CD4-positive, alpha-beta memory T cell (primary cell): ENCODE measurements at regions not wholly inside any gene's neighbourhood (a gene's known extent, or its start where the extent isn't known, plus 50 kb on each side); places are given as distances from the start of the nearest gene placed in this dataset.

Source experiments
- CTCF ChIA-PET: fragments of 350-600 bp; sonication (Branson Sonifier 250); formaldehyde crosslinking; loops from one replicate; lab custom pipeline; 2021; ENCODE audit warnings: inconsistent platforms; ENCODE audit not compliant: partially characterized antibody; lab: Charles Lee
- POLR2A ChIA-PET: fragments of 350-600 bp; sonication (Branson Sonifier 250); formaldehyde crosslinking; loops from one replicate; lab custom pipeline; 2021; ENCODE audit not compliant: partially characterized antibody; lab: Charles Lee
- DNase-seq, 5 donors: peaks; one replicate each; pipeline versions ENCODE4 v3.0.0 to v3.0.0-alpha.2; 2020 to 2022; ENCODE audit warnings: mixed read lengths in 1 of 5
- H3K27ac ChIP-seq: one replicate; pipeline ENCODE4 v1.7.0; 2013; ENCODE audit warnings: low read depth, low read length
- H3K27me3 ChIP-seq: 2 replicates; pipeline ENCODE4 v1.7.0; 2013; ENCODE audit warnings: mild to moderate bottlenecking, low read length, moderate library complexity; ENCODE audit not compliant: insufficient read depth
- H3K36me3 ChIP-seq: 2 replicates; pipeline ENCODE4 v1.7.0; 2013; ENCODE audit warnings: mild to moderate bottlenecking, low read length, moderate library complexity; ENCODE audit not compliant: insufficient read depth
- H3K4me1 ChIP-seq: 2 replicates; pipeline ENCODE4 v1.7.0; 2013; ENCODE audit warnings: mild to moderate bottlenecking, low read length, moderate library complexity; ENCODE audit not compliant: insufficient read depth
- H3K4me3 ChIP-seq, 2 donors: one replicate each; pipeline ENCODE4 v1.7.0; 2013; ENCODE audit warnings: low read length in 2 of 2, mild to moderate bottlenecking in 1 of 2
- H3K9me3 ChIP-seq, 2 donors: one replicate each; pipeline ENCODE4 v1.7.0; 2013; ENCODE audit warnings: low read length in 2 of 2, control low read depth in 1 of 2; ENCODE audit not compliant: control insufficient read depth in 1 of 2
- H3K27ac Mint-ChIP-seq, 7 donors: one replicate each; pipeline ENCODE4 v1.8.0; 2020 to 2021; ENCODE audit warnings: mixed read lengths in 7 of 7, mild to moderate bottlenecking in 6 of 7, inconsistent platforms in 3 of 7, moderate library complexity in 3 of 7
- H3K27me3 Mint-ChIP-seq, 2 donors: one replicate each; pipeline ENCODE4 v1.8.0; 2020 to 2021; ENCODE audit warnings: mixed read lengths in 2 of 2
- H3K36me3 Mint-ChIP-seq, 2 donors: one replicate each; pipeline ENCODE4 v1.8.0; 2020 to 2021; ENCODE audit warnings: mixed read lengths in 2 of 2, inconsistent platforms in 1 of 2, mild to moderate bottlenecking in 1 of 2
- H3K4me1 Mint-ChIP-seq, 4 donors: one replicate each; pipeline ENCODE4 v1.8.0; 2020 to 2021; ENCODE audit warnings: mixed read lengths in 4 of 4, mild to moderate bottlenecking in 1 of 4
- H3K4me3 Mint-ChIP-seq, 8 donors: one replicate each; pipeline ENCODE4 v1.8.0; 2020 to 2021; ENCODE audit warnings: mixed read lengths in 8 of 8, mild to moderate bottlenecking in 7 of 8, moderate library complexity in 6 of 8, inconsistent platforms in 3 of 8
- H3K9me3 Mint-ChIP-seq, 8 donors: one replicate each; pipeline ENCODE4 v1.8.0; 2020 to 2021; ENCODE audit warnings: mixed read lengths in 8 of 8, mild to moderate bottlenecking in 5 of 8, inconsistent platforms in 3 of 8, moderate library complexity in 1 of 8
- intact Hi-C: fragments of 100-400 bp; cut with micrococcal nuclease; formaldehyde crosslinking; loops from one replicate; pipeline ENCODE4 v1.15.1; 2023

DNA sequence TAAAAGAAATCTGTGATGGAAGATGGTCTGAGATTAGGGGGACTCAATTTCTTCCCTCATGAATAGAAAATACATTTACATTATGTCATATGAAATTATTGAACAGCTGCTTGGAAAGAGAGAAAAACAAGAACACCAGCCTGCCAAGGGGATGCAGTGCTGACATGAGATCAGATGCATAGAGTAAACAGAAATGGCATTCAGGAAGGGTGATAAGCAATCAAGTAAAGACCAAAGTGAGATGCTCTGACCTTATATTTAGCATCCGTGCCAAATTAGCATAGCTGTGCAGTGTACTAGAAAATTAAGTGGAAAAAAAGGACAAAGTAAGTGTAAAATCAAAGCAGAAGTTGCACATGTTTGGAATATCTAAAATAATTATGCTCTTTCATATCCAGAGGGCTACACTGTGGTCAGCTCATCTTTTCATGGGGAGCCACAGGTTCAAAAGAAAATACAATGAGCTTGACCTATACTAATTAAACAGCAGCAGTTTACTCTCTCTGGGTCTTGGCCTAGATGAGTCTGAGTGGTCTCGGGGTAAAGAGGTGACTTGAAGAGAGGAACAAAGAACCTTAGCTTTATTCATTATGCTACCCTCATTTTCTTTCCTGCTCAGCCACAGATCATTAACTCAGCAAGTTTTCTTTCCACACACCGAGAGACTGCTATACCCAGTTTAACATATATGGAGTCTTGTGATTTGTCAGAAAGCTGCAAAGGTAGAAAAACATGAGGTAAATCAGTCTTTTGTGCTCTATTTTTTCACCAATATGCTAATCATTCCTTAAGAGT lies 359.4 kb upstream of the FOXG1 start:
- Mint-ChIP-seq H3K27me3 (no peaks in the 10 kb centered on the region), H3K36me3 (no peaks in the 10 kb centered on the region), H3K27ac (no peak overlapping the region), H3K4me3 (no peak overlapping the region), H3K4me1 (no peaks in the 10 kb centered on the region), H3K9me3 (peaks cover 1 to 25% (median 10%) of the 10 kb centered on the region in 8 donors)
- CTCF ChIA-PET, result interaction anchor here (1.1 kb wide), 1 partner anchor 9 kb away, joined by 4 read pairs; no protein-coding TSS in a partner anchor
- Histone ChIP-seq H3K9me3 (no peaks in the 10 kb centered on the region), H3K36me3 (no peaks in the 10 kb centered on the region), H3K4me1 (no peaks in the 10 kb centered on the region), H3K27ac (no peak overlapping the region), H3K4me3 (no peak overlapping the region), H3K27me3 (no peaks in the 10 kb centered on the region)
- intact Hi-C loops, result no loop called here
- POLR2A ChIA-PET, result no interaction called here
- DNase-seq, result no peak

GRCh38 chr14:28407996-28408395 lies 358.6 kb upstream of the FOXG1 start:
- Histone ChIP-seq H3K4me1 (no peaks in the 10 kb centered on the region), H3K36me3 (no peaks in the 10 kb centered on the region), H3K9me3 (no peaks in the 10 kb centered on the region), H3K4me3 (no peak overlapping the region), H3K27ac (no peak overlapping the region), H3K27me3 (no peaks in the 10 kb centered on the region)
- no peak for DNase-seq
- H3K9me3 Mint-ChIP-seq, result peaks cover 1 to 28% (median 11%) of the 10 kb centered on the region in 8 donors
- no peak overlapping the region for H3K4me3 Mint-ChIP-seq
- no peak overlapping the region for H3K27ac Mint-ChIP-seq
- H3K36me3 Mint-ChIP-seq, result no peaks in the 10 kb centered on the region
- H3K27me3 Mint-ChIP-seq, result no peaks in the 10 kb centered on the region
- no peaks in the 10 kb centered on the region for H3K4me1 Mint-ChIP-seq
- intact Hi-C loops, result no loop called here
- ChIA-PET POLR2A (no interaction called here), CTCF (interaction anchor here (1.1 kb wide), 1 partner anchor 9 kb away, joined by 4 read pairs; no protein-coding TSS in a partner anchor)

DNA sequence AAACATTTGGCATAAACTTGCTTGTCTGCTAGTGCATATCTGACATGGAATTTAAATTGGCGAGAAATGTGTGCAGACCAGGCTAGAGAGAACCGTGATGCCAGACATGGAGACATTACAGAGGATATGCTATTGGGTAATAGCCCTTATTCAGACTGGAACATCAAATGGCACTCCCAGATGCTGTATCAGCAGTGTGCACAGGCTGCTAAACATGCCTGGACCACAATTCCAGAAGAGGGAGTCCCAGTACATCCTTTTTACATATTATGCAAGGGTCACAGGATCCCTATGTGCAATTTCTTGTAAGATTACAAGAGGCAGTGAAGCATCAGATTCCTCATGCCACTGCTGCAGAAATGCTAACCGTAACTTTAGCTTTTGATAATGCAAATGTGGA lies 354.5 kb upstream of the FOXG1 start:
- no peak for DNase-seq
- no peaks in the 10 kb centered on the region for H3K4me1 ChIP-seq
- Mint-ChIP-seq H3K27ac (no peak overlapping the region), H3K9me3 (peaks cover 6 to 30% (median 16%) of the 10 kb centered on the region in 8 donors), H3K4me3 (no peak overlapping the region), H3K4me1 (no peaks in the 10 kb centered on the region), H3K36me3 (no peaks in the 10 kb centered on the region), H3K27me3 (no peaks in the 10 kb centered on the region)
- ChIA-PET POLR2A (no interaction called here), CTCF (no interaction called here)
- H3K36me3 ChIP-seq, result no peaks in the 10 kb centered on the region
- no peaks in the 10 kb centered on the region for H3K27me3 ChIP-seq
- H3K4me3 ChIP-seq, result no peak overlapping the region
- no peaks in the 10 kb centered on the region for H3K9me3 ChIP-seq
- intact Hi-C loops, result no loop called here
- H3K27ac ChIP-seq, result no peak overlapping the region

DNA sequence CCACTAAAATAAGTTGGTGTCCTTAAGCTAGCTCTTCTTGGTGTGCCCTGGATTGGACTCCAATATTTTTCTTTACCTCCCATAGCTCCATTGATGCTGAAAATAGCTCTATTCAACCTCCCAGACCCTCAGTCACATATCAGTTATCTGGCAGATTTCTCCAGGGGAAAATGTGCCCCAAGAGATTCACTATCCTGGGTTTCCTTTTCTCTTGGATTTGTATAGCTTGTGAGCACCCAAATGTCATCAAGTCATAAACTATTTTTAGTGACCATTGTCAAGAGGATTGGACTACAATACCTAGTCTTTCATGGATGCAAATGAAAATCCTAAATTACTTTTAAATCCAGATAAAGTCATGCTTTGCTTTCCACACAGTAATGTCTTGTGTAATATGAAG lies 339.6 kb upstream of the FOXG1 start:
- Histone ChIP-seq H3K27ac (no peak overlapping the region), H3K9me3 (peaks cover 0 to 5% of the 10 kb centered on the region in 2 donors), H3K4me3 (no peak overlapping the region), H3K36me3 (no peaks in the 10 kb centered on the region), H3K27me3 (no peaks in the 10 kb centered on the region), H3K4me1 (no peaks in the 10 kb centered on the region)
- H3K27ac Mint-ChIP-seq, result no peak overlapping the region
- no peak for DNase-seq
- ChIA-PET POLR2A (no interaction called here), CTCF (no interaction called here)
- no peak overlapping the region for H3K4me3 Mint-ChIP-seq
- H3K9me3 Mint-ChIP-seq, result peaks cover 3 to 16% (median 9%) of the 10 kb centered on the region in 8 donors
- H3K4me1 Mint-ChIP-seq, result no peaks in the 10 kb centered on the region
- intact Hi-C loops, result no loop called here
- no peaks in the 10 kb centered on the region for H3K36me3 Mint-ChIP-seq
- no peaks in the 10 kb centered on the region for H3K27me3 Mint-ChIP-seq

DNA sequence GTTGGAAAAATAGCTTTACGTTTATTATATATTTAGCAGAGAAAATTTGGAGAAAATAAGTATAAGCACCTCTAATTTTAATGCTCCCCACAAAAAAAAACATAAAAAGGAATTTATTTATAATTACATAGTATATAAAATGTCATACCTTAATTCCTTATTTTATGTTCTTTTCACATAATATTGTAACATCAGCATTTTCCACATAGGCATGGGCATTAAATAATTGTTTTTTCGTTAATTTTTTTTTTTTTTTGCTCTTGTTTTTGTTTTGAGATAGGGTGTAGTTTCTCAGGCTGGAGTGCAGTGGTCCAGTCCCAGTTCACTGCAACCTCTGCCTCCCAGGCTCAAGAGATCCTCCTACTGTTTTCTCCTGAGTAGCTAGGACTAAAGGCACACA lies 329.8 kb upstream of the FOXG1 start:
- H3K9me3 Mint-ChIP-seq, result peaks cover 0 to 36% (median 17%) of the 10 kb centered on the region in 8 donors
- no peaks in the 10 kb centered on the region for H3K4me1 Mint-ChIP-seq
- DNase-seq, result no peak
- POLR2A ChIA-PET, result no interaction called here
- H3K27me3 ChIP-seq, result no peaks in the 10 kb centered on the region
- H3K36me3 ChIP-seq, result no peaks in the 10 kb centered on the region
- H3K36me3 Mint-ChIP-seq, result no peaks in the 10 kb centered on the region
- H3K27ac Mint-ChIP-seq, result no peak overlapping the region
- H3K4me1 ChIP-seq, result no peaks in the 10 kb centered on the region
- H3K27me3 Mint-ChIP-seq, result no peaks in the 10 kb centered on the region
- intact Hi-C loops, result no loop called here
- CTCF ChIA-PET, result no interaction called here
- no peak overlapping the region for H3K4me3 Mint-ChIP-seq
- no peak overlapping the region for H3K4me3 ChIP-seq
- no peaks in the 10 kb centered on the region for H3K9me3 ChIP-seq
- H3K27ac ChIP-seq, result no peak overlapping the region

- Mint-ChIP-seq H3K36me3 (no peaks in the 10 kb centered on the region), H3K9me3 (peaks cover 5 to 24% (median 8%) of the 10 kb centered on the region in 8 donors), H3K4me1 (no peaks in the 10 kb centered on the region), H3K27ac (no peak overlapping the region), H3K27me3 (no peaks in the 10 kb centered on the region), H3K4me3 (no peak overlapping the region)
- Histone ChIP-seq H3K36me3 (no peaks in the 10 kb centered on the region), H3K4me1 (no peaks in the 10 kb centered on the region), H3K27ac (no peak overlapping the region), H3K4me3 (no peak overlapping the region), H3K27me3 (no peaks in the 10 kb centered on the region), H3K9me3 (no peaks in the 10 kb centered on the region)
- intact Hi-C loops, result no loop called here
- no peak for DNase-seq
- CTCF ChIA-PET, result no interaction called here
- POLR2A ChIA-PET, result no interaction called here
Measured at GRCh38 chr14:28461389-28461788, 305.2 kb upstream of the FOXG1 start.

DNA sequence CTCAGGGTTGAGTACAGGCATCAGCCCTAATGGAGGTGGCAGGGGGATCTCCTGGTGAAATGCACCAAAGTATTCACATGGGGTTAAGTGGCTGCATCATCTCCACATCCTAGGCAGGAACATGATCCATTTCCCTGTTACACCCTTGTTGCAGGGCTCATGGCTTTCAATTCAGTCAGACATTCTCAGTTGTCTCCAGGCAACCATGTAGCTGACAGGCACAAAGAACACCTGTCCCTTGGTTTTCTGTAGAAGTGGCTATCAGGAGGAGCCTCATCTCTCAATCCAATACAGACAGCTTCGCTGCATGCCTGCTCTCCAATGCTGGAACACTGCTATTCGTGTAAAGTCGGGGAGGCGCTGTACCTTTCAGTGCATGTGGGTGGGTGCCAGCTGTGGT lies 299.0 kb upstream of the FOXG1 start:
- intact Hi-C loops, result no loop called here
- H3K9me3 Mint-ChIP-seq, result peaks cover 3 to 32% (median 13%) of the 10 kb centered on the region in 8 donors

More for the DNA sequence above, 299.0 kb upstream of the FOXG1 start:
- H3K36me3 Mint-ChIP-seq, result no peaks in the 10 kb centered on the region
- no peaks in the 10 kb centered on the region for H3K27me3 ChIP-seq
- POLR2A ChIA-PET, result no interaction called here
- CTCF ChIA-PET, result no interaction called here
- H3K27me3 Mint-ChIP-seq, result no peaks in the 10 kb centered on the region
- H3K27ac Mint-ChIP-seq, result no peak overlapping the region
- no peaks in the 10 kb centered on the region for H3K4me1 Mint-ChIP-seq
- H3K4me1 ChIP-seq, result no peaks in the 10 kb centered on the region
- no peak overlapping the region for H3K4me3 Mint-ChIP-seq
- DNase-seq, result no peak
- no peak overlapping the region for H3K4me3 ChIP-seq
- H3K27ac ChIP-seq, result no peak overlapping the region
- peaks cover 0 to 5% of the 10 kb centered on the region in 2 donors for H3K9me3 ChIP-seq
- H3K36me3 ChIP-seq, result no peaks in the 10 kb centered on the region
